GM12892 (cell line): ENCODE measurements at regions not wholly inside any gene's neighbourhood (a gene's known extent, or its start where the extent isn't known, plus 50 kb on each side); places are given as distances from the start of the nearest gene placed in this dataset.

Source experiments
- POLR2A ChIP-seq: IDR thresholded peaks from 2 replicates; pipeline ENCODE4 v1.6.1; 2011; ENCODE audit warnings: low read depth, low read length, control low read depth
- POLR2AphosphoS5 ChIP-seq: IDR thresholded peaks from 2 replicates; pipeline ENCODE4 v1.6.1; 2011; ENCODE audit warnings: low read depth, low read length, control low read depth
- TAF1 ChIP-seq: IDR thresholded peaks from 2 replicates; pipeline ENCODE4 v1.6.1; 2011; ENCODE audit warnings: low read depth, mild to moderate bottlenecking, control low read depth, low read length, borderline replicate concordance

DNA sequence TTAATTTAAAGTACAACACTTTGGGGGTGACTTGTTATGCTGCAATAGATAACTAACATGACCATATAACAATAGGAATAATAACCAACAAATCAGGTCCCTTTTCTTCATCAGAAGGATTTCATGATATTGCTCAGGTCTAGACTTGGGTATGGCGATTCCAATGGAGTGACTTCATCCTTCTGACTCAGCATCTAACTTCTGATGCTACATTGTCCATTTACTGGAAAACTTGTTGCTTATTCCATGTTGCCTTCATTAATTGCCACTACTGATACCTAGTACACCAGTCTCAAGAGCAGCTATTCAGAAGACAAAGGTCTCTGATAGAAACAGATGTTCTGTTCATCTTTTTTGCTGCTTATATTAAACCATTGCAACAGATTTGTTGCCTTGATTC is 324.3 kb downstream of the TGFB2 start:
- TF ChIP-seq TAF1 (no peak), POLR2AphosphoS5 (no peak), POLR2A (no peak)
